H9 (cell line): ENCODE measurements at regions not wholly inside any gene's neighbourhood (a gene's known extent, or its start where the extent isn't known, plus 50 kb on each side); places are given as distances from the start of the nearest gene placed in this dataset.

Source experiments
- DNase-seq: peaks from one replicate; pipeline ENCODE4 v3.0.0-alpha.2; 2017
- H2AFZ ChIP-seq: one replicate; pipeline ENCODE4 v1.6.1; 2013; ENCODE audit warnings: mild to moderate bottlenecking, low read length, control low read depth, moderate library complexity
- H2AK5ac ChIP-seq: 2 replicates; pipeline ENCODE4 v1.6.1; 2013; ENCODE audit warnings: low read length, control low read depth, mixed read lengths; ENCODE audit not compliant: insufficient read length
- H2BK120ac ChIP-seq: one replicate; pipeline ENCODE4 v1.6.1; 2013; ENCODE audit warnings: low read depth, mild to moderate bottlenecking, low read length, control low read depth, inconsistent platforms; ENCODE audit not compliant: poor library complexity, severe bottlenecking
- H2BK12ac ChIP-seq: 2 replicates; pipeline ENCODE4 v1.6.1; 2013; ENCODE audit warnings: low read length, control low read depth, mixed read lengths, low read depth; ENCODE audit not compliant: insufficient read length
- H2BK15ac ChIP-seq: 2 replicates; pipeline ENCODE4 v1.6.1; 2013; ENCODE audit warnings: low read depth, low read length, control low read depth
- H2BK20ac ChIP-seq: one replicate; pipeline ENCODE4 v1.6.1; 2013; ENCODE audit warnings: low read depth, mild to moderate bottlenecking, low read length, control low read depth, inconsistent platforms; ENCODE audit not compliant: poor library complexity, severe bottlenecking
- H2BK5ac ChIP-seq: 2 replicates; pipeline ENCODE4 v1.6.1; 2013; ENCODE audit warnings: low read length, control low read depth, mixed read lengths; ENCODE audit not compliant: insufficient read length
- H3K14ac ChIP-seq: 2 replicates; pipeline ENCODE4 v1.6.1; 2013; ENCODE audit warnings: low read length, control low read depth; ENCODE audit not compliant: insufficient read depth
- H3K18ac ChIP-seq: 2 replicates; pipeline ENCODE4 v1.6.1; 2013; ENCODE audit warnings: low read depth, mild to moderate bottlenecking, mixed read lengths, low read length, control low read depth; ENCODE audit not compliant: insufficient read length
- H3K23ac ChIP-seq: 2 replicates; pipeline ENCODE4 v1.6.1; 2013; ENCODE audit warnings: low read length, control low read depth, mixed read lengths, low read depth; ENCODE audit not compliant: insufficient read length
- H3K23me2 ChIP-seq: 2 replicates; pipeline ENCODE4 v1.6.1; 2013; ENCODE audit warnings: low read depth, mild to moderate bottlenecking, mixed read lengths, low read length, control low read depth; ENCODE audit not compliant: insufficient read length, poor library complexity, severe bottlenecking
- H3K27ac ChIP-seq: 2 replicates; pipeline ENCODE4 v1.5.1; 2013; ENCODE audit warnings: low read length, control low read depth, mixed read lengths, low read depth; ENCODE audit not compliant: insufficient read length
- H3K27me3 ChIP-seq: 2 replicates; pipeline ENCODE4 v1.6.1; 2013; ENCODE audit warnings: low read length, control low read depth, inconsistent platforms; ENCODE audit not compliant: insufficient read depth
- H3K4ac ChIP-seq: 2 replicates; pipeline ENCODE4 v1.6.1; 2013; ENCODE audit warnings: low read depth, mild to moderate bottlenecking, control low read depth, inconsistent platforms, low read length, moderate library complexity
- H3K4me1 ChIP-seq: 2 replicates; pipeline ENCODE4 v1.6.1; 2013; ENCODE audit warnings: low read length, control low read depth, inconsistent platforms; ENCODE audit not compliant: insufficient read depth
- H3K4me2 ChIP-seq: 2 replicates; pipeline ENCODE4 v1.6.1; 2013; ENCODE audit warnings: low read length, control low read depth, mixed read lengths; ENCODE audit not compliant: insufficient read length, insufficient read depth
- H3K56ac ChIP-seq: 2 replicates; pipeline ENCODE4 v1.6.1; 2013; ENCODE audit warnings: low read depth, mild to moderate bottlenecking, mixed read lengths, low read length, control low read depth; ENCODE audit not compliant: insufficient read length
- H3K79me1 ChIP-seq: 2 replicates; pipeline ENCODE4 v1.6.1; 2013; ENCODE audit warnings: low read depth, mild to moderate bottlenecking, moderate library complexity, low read length, control low read depth, inconsistent platforms; ENCODE audit not compliant: insufficient read depth, poor library complexity, severe bottlenecking
- H3K79me2 ChIP-seq: 2 replicates; pipeline ENCODE4 v1.6.1; 2013; ENCODE audit warnings: low read length, control low read depth, inconsistent platforms; ENCODE audit not compliant: insufficient read depth
- H3K9ac ChIP-seq: 2 replicates; pipeline ENCODE4 v1.6.1; 2013; ENCODE audit warnings: low read length, control low read depth, mixed read lengths; ENCODE audit not compliant: insufficient read length; ENCODE audit errors: extremely low read depth
- H3K9me3 ChIP-seq: one replicate; pipeline ENCODE4 v1.6.1; 2013; ENCODE audit warnings: low read depth, low read length, inconsistent platforms; ENCODE audit not compliant: control insufficient read depth
- H3T11ph ChIP-seq: one replicate; pipeline ENCODE4 v1.6.1; 2013; ENCODE audit warnings: mild to moderate bottlenecking, low read length, control low read depth, inconsistent platforms
- H4K20me1 ChIP-seq: one replicate; pipeline ENCODE4 v1.6.1; 2013; ENCODE audit not compliant: control insufficient read depth, insufficient read length, insufficient read depth
- H4K5ac ChIP-seq: 2 replicates; pipeline ENCODE4 v1.6.1; 2013; ENCODE audit warnings: low read depth, mild to moderate bottlenecking, mixed read lengths, low read length, control low read depth; ENCODE audit not compliant: insufficient read length
- H4K8ac ChIP-seq: replicated peaks from 2 replicates; pipeline ENCODE4 v1.6.1; 2013; ENCODE audit warnings: low read length, control low read depth, mixed read lengths, low read depth; ENCODE audit not compliant: insufficient read length
- H4K91ac ChIP-seq: 2 replicates; pipeline ENCODE4 v1.6.1; 2013; ENCODE audit warnings: low read depth, mild to moderate bottlenecking, moderate library complexity, mixed read lengths, low read length, control low read depth; ENCODE audit not compliant: insufficient read length
- H3K27ac Mint-ChIP-seq, 3 experiments: 2 replicates in 2 of 3; 3 replicates in 1 of 3; pipeline ENCODE4 v1.8.0; 2020 to 2021; ENCODE audit warnings: mixed read lengths in 3 of 3, mild to moderate bottlenecking in 1 of 3, moderate library complexity in 1 of 3
- H3K27me3 Mint-ChIP-seq: 2 replicates; pipeline ENCODE4 v1.8.0; 2021; ENCODE audit warnings: low read depth, mild to moderate bottlenecking, moderate library complexity, mixed read lengths
- H3K36me3 Mint-ChIP-seq, 3 experiments: 2 replicates in 2 of 3; 3 replicates in 1 of 3; pipeline ENCODE4 v1.8.0; 2020 to 2021; ENCODE audit warnings: low read depth in 3 of 3, mixed read lengths in 3 of 3; ENCODE audit not compliant: insufficient read depth in 1 of 3
- H3K4me1 Mint-ChIP-seq, 2 experiments: 2 replicates each; pipeline ENCODE4 v1.8.0; 2020; ENCODE audit warnings: mixed read lengths in 2 of 2
- H3K4me3 Mint-ChIP-seq, 2 experiments: 2 replicates in 1 of 2; 3 replicates in 1 of 2; pipeline ENCODE4 v1.8.0; 2020 to 2021; ENCODE audit warnings: mild to moderate bottlenecking in 2 of 2, mixed read lengths in 2 of 2, moderate library complexity in 1 of 2
- H3K9me3 Mint-ChIP-seq, 2 experiments: 2 replicates in 1 of 2; 3 replicates in 1 of 2; pipeline ENCODE4 v1.8.0; 2020; ENCODE audit warnings: mild to moderate bottlenecking in 2 of 2, mixed read lengths in 2 of 2, moderate library complexity in 1 of 2
- CTCF ChIP-seq: fragments of 200-600 bp; sonication (generic); conservative IDR thresholded peaks from 3 replicates; pipeline ENCODE4 v1.8.0; 2021; ENCODE audit warnings: antibody characterized with exemption, mild to moderate bottlenecking
- WGBS: extraction: QIAGEN DNeasy Blood & Tissue Kit; methylation state at CpG from one replicate; pipeline ENCODE4 v1.1.7; 2013; ENCODE audit warnings: missing lambda C conversion rate, low lambda C conversion rate, mixed read lengths; ENCODE audit not compliant: insufficient read length; ENCODE audit errors: extremely low coverage; 5-methylcytosine and 5-hydroxymethylcytosine counted together

GRCh38 chr3:79928687-79929408 lies 161.1 kb upstream of the ROBO1 start:
- no peak overlapping the region for H3K9ac ChIP-seq
- no peaks in the 10 kb centered on the region for H3K4me1 ChIP-seq
- H2AFZ ChIP-seq: no peak overlapping the region
- H3K14ac ChIP-seq: no peak overlapping the region
- Mint-ChIP-seq H3K4me1 (no peaks in the 10 kb centered on the region), H3K27me3 (peaks cover 2% of the 10 kb centered on the region; the same call in 1 of the 2 replicates), H3K36me3 (no peaks in the 10 kb centered on the region), H3K9me3 (no peaks in the 10 kb centered on the region), H3K4me3 (no peak overlapping the region), H3K27ac (no peak overlapping the region)
- H3K56ac ChIP-seq: no peak overlapping the region
- no peaks in the 10 kb centered on the region for H4K20me1 ChIP-seq
- H2BK120ac ChIP-seq: no peak overlapping the region
- no peak overlapping the region for H4K5ac ChIP-seq
- no peak overlapping the region for H4K91ac ChIP-seq
- H2BK5ac ChIP-seq: no peak overlapping the region
- H3K9me3 ChIP-seq: no peaks in the 10 kb centered on the region
- no peak overlapping the region for H2BK20ac ChIP-seq
- H2BK12ac ChIP-seq: no peak overlapping the region
- H3K27me3 ChIP-seq: no peaks in the 10 kb centered on the region
- no peaks in the 10 kb centered on the region for H3K79me1 ChIP-seq
- H2BK15ac ChIP-seq: no peak overlapping the region
- H3T11ph ChIP-seq: no peak overlapping the region
- no CpG with 5 or more reads among the region's 4 CpGs for WGBS
- no peak overlapping the region for H3K4me2 ChIP-seq
- no peak overlapping the region for H3K18ac ChIP-seq
- no peaks in the 10 kb centered on the region for H3K79me2 ChIP-seq
- no peak for DNase-seq
- no peak overlapping the region for H3K4ac ChIP-seq
- H4K8ac ChIP-seq: no peak overlapping the region
- H3K27ac ChIP-seq: no peak overlapping the region
- no peak for TF ChIP-seq CTCF
- no peaks in the 10 kb centered on the region for H3K23me2 ChIP-seq
- no peak overlapping the region for H2AK5ac ChIP-seq
- H3K23ac ChIP-seq: no peak overlapping the region
